ENCODE measurements at regions not wholly inside any gene's neighbourhood (a gene's known extent, or its start where the extent isn't known, plus 50 kb on each side); places are given as distances from the start of the nearest gene placed in this dataset.

DNA sequence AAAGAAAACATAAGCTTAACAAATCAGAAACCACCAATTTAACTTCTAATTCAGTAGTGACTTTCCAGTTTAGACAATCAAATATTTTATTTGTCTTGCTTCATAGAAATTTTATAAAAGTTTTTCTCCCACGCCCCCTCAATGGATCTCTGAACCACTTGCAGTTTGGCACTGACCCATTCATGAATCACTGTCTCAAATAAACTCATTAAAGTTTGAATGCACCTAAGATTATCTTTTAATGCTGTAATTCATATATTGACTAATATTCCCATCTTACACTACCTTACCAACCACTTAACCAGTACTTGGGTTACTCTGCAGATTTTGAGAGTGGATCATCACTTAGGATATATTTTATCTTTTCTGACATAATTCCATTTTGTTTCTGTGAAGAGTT lies 880.2 kb downstream of the OTOL1 start:
- no peak for DNase-seq (ENCODE audit: low spot score)
- ChIA-PET CTCF (no interaction called here), POLR2A (ENCODE audit: low non-redundant PET) (no interaction called here)
- H3K27ac ChIP-seq, result no peak overlapping the region
- TF ChIP-seq, protein P1, sequence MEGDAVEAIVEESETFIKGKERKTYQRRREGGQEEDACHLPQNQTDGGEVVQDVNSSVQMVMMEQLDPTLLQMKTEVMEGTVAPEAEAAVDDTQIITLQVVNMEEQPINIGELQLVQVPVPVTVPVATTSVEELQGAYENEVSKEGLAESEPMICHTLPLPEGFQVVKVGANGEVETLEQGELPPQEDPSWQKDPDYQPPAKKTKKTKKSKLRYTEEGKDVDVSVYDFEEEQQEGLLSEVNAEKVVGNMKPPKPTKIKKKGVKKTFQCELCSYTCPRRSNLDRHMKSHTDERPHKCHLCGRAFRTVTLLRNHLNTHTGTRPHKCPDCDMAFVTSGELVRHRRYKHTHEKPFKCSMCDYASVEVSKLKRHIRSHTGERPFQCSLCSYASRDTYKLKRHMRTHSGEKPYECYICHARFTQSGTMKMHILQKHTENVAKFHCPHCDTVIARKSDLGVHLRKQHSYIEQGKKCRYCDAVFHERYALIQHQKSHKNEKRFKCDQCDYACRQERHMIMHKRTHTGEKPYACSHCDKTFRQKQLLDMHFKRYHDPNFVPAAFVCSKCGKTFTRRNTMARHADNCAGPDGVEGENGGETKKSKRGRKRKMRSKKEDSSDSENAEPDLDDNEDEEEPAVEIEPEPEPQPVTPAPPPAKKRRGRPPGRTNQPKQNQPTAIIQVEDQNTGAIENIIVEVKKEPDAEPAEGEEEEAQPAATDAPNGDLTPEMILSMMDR (conservative IDR thresholded peaks at IDR 0.05; ENCODE audit: low read depth), result no peak

DNA sequence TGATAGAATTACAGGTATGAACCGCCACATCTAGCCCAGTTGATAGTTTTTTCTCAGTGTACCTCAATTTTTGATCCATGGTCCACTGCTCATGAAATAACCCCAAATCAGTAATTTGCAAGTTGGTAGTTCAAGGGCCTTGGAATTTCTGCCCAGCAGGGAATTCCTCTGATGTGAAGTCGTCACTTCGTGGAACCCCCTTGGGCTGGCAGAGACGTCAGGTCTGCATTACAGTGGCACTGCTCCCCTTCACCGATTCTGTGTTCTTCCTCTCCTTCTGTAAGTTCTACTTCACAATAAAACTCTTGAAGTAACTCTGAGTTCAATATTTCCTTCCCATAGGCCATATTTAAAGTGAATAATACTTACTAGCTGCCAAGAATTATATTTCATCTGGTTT lies 881.0 kb downstream of the OTOL1 start:
- TF ChIP-seq, protein P1 (conservative IDR thresholded peaks at IDR 0.05; ENCODE audit: low read depth), result no peak
- DNase-seq (ENCODE audit: low spot score), result no peak
- no peak overlapping the region for H3K27ac ChIP-seq
- ChIA-PET CTCF (no interaction called here), POLR2A (ENCODE audit: low non-redundant PET) (no interaction called here)

DNA sequence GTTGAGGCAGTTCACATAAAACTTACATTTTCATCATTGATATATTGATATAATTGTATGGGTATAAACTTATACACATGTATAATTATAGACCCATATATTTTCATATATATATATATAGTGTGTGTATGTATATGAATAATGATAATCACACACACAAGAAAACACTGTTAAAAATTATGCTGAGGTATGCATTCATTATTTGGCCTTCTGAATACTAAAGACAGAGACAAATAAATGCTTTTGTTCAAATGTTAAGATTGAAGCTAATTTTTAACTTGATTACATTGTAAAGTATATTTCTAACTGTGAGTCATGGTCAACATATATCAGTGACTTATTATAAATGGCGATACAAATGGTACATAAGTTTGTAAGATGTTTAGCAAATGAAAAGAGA lies 888.8 kb downstream of the OTOL1 start:
- TF ChIP-seq, protein P1 (conservative IDR thresholded peaks at IDR 0.05; ENCODE audit: low read depth), result no peak
- no peak for DNase-seq (ENCODE audit: low spot score)
- no peak overlapping the region for H3K27ac ChIP-seq
- ChIA-PET CTCF (no interaction called here), POLR2A (ENCODE audit: low non-redundant PET) (no interaction called here)

DNA sequence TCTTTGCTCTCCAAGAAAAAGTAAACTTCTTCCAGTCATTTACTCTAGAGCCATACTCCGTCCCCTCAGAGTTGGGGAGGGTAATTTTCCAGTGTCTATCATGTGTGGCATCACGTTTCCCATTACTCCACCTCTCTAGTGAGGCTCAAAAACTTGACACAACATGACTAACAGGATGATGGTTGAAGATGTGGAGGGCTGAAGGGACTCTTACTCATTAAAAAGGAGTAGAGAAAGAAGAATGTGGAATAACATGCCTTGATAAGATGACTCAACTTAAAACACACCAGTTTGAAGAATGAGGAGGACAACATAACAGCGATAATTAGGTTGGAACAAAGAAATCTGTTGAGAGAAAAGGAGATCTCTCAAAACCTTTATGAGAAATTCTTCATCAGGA lies 894.3 kb downstream of the OTOL1 start:
- TF ChIP-seq, protein P1 (conservative IDR thresholded peaks at IDR 0.05; ENCODE audit: low read depth), result no peak
- ChIA-PET POLR2A (ENCODE audit: low non-redundant PET) (no interaction called here), CTCF (no interaction called here)
- DNase-seq (ENCODE audit: low spot score), result peak; percentile 87
- H3K27ac ChIP-seq, result no peak overlapping the region

DNA sequence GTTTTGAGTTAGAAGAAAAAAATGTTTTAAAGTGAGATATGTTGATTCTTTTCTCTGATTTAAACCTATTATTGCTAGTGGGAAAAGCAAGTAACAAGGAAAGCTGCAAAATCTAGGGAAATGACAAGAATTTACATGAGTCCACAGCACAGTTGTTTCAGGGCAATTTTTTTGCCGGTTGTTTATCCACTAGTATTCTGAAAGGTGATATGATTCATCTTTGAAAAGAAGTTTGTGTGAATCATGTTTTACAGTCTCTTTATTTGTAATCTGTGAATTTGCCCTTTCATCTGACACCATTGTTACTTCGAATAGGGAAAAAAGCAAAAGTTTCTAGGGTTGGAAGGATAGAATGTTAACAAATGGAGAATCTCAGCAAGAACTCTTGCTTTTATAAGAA lies 894.7 kb downstream of the OTOL1 start:
- peak; percentile 54 for DNase-seq (ENCODE audit: low spot score)
- H3K27ac ChIP-seq, result no peak overlapping the region
- CTCF ChIA-PET, result no interaction called here
- TF ChIP-seq, protein P1 (conservative IDR thresholded peaks at IDR 0.05; ENCODE audit: low read depth), result no peak
- POLR2A ChIA-PET (ENCODE audit: low non-redundant PET), result no interaction called here

DNA sequence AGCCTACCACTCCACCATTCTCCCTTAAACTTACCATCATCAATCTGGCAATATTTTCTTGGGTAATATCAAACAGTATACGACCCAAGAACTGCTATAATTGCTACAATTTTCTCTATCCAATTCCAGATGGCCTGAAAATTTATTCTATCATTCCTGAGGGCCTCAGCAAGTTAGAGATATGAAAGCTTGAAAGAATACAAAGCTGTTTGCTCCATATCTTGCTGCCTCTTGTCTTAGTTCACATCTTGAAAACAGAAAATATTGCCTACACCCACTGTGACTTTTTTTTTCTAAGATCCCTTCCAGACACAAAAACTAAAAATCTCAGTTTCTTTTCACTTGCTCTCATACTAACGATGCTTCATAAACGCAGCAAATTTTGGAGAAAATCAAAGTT lies 898.9 kb downstream of the OTOL1 start:
- no peak for DNase-seq (ENCODE audit: low spot score)
- ChIA-PET POLR2A (ENCODE audit: low non-redundant PET) (no interaction called here), CTCF (no interaction called here)
- no peak overlapping the region for H3K27ac ChIP-seq
- TF ChIP-seq, protein P1 (conservative IDR thresholded peaks at IDR 0.05; ENCODE audit: low read depth), result no peak

DNA sequence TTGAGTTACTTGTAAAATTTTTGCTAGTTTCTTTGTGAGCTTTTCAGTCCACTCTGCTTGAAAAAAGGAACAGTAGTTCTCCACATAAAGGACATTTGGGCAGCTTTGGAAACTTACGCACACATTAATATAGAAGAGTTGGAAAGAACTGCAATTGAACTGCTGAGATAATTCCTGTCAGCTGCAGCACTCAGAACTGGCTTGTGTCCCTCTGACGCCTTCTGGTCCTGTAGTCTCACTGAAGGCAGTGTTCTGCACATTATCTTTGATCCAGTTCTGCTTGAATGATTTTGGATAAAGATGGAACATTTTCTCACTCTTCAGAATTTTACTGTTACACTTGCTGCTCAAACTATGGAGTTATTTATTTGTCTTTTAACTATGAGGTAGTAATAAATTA lies 901.9 kb downstream of the OTOL1 start:
- ChIA-PET POLR2A (ENCODE audit: low non-redundant PET) (no interaction called here), CTCF (interaction anchor here (0.5 kb wide), 1 partner anchor 73 kb away, joined by 3 read pairs; no protein-coding TSS in a partner anchor)
- no peak overlapping the region for H3K27ac ChIP-seq
- TF ChIP-seq, protein P1 (conservative IDR thresholded peaks at IDR 0.05; ENCODE audit: low read depth), result no peak
- no peak for DNase-seq (ENCODE audit: low spot score)

Data from RWPE1 (cell line).